ENCODE measurements at regions not wholly inside any gene's neighbourhood (a gene's known extent, or its start where the extent isn't known, plus 50 kb on each side); places are given as distances from the start of the nearest gene placed in this dataset.
"Not testable (repeated sequence)": the region's sequence is repeated elsewhere in the genome, so short reads cannot be mapped to it uniquely, and the experiment has no call there.

DNA sequence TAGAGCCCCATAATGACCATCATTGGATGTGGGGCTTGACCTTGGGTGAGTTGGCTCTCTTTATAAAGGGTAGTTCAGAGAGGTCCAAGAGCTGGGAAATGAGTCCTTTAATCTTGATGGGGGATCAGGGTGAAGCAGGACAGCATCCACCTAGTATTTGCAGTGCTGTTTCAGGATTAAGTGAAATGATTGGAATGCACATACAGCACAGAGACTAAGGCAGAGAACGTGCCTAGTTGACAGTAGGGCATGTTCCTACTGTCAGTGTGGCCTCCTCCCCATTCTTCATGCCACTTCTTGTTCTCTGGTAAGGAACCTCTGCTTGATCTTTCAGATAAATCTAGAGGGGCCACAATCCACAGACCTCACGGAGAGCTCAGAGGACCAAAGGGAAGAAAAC lies 78.9 kb downstream of the TRIM43 start:
- TF ChIP-seq CTCF (IDR thresholded peaks at IDR 0.05; ENCODE audit: borderline replicate concordance, control extremely low read depth, extremely low read depth, insufficient read depth, missing control alignments) = no peak
- in situ Hi-C loops (cut with MboI; ENCODE audit: low sequenced_read_pairs, unreplicated experiment) = no loop called here
- no peak for DNase-seq (ENCODE audit: low spot score)

DNA sequence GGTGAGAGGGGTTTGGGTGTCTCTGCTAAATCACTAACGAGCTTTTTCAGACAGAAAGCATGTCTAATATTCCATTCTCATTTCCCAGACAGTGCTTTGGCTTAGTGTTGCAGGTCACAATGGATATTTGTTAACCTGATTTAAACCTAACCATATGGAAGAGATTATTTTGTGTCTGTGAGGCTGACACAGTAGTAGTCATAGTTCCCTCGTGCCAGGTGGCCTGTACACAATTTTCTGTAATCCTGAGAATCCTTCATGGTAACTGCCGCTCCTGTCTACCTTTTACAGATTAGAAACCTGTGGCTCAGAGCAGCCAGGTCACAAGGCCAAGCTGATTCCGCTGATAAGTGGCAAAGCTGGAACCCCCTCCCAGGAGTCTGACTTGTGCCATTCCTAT lies 79.4 kb downstream of the TRIM43 start:
- DNase-seq (ENCODE audit: low spot score); in situ Hi-C loops (cut with MboI; ENCODE audit: low sequenced_read_pairs, unreplicated experiment): not testable (repeated sequence)

DNA sequence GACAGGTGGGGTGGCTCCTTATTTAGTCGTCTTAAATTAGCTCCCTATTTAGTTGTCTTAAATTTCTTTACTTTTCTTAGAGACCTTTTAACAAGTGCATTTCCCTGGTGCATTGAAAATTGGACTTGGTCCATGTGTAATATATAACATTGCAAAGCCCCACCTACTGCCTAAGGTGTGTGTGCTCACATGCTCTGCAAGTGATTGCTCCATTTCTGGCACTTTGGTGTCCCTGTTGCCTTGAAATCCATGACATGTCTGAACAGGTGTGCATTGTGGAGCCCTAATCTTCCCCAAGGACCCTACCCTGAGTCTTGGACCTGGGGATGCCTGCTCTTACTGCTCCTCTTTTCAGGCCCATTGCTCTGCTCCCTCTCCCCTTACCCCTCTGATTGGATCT lies 80.2 kb downstream of the TRIM43 start:
- DNase-seq (ENCODE audit: low spot score); in situ Hi-C loops (cut with MboI; ENCODE audit: low sequenced_read_pairs, unreplicated experiment): not testable (repeated sequence)

- DNase-seq (ENCODE audit: low spot score); in situ Hi-C loops (cut with MboI; ENCODE audit: low sequenced_read_pairs, unreplicated experiment): not testable (repeated sequence)
Observed at GRCh38 chr2:95672500-95672899, 80.7 kb downstream of the TRIM43 start.

- no peak for TF ChIP-seq CTCF (IDR thresholded peaks at IDR 0.05; ENCODE audit: borderline replicate concordance, control extremely low read depth, extremely low read depth, insufficient read depth, missing control alignments)
- DNase-seq (ENCODE audit: low spot score) = no peak
- in situ Hi-C loops (cut with MboI; ENCODE audit: low sequenced_read_pairs, unreplicated experiment) = no loop called here
Observed at GRCh38 chr2:95674186-95674585, 82.4 kb downstream of the TRIM43 start.

DNA sequence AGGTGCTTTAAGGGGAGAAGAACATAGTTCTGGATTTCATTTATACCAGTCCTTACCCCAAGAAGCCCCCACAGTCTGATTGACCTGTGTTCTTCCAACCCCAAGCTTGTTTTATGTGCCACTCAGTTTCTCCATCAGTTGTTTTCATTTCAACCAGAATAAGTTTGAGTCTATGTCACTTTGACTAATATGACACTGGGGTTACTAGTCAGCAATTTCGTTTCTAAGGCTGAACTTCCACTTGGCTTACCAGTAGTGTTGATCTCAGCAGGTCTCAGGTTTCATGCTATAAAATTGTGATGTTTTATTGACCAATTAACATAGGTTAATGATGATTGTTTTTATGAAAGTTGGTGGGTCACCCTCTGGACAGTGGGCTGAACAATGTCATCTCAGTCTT lies 84.8 kb downstream of the TRIM43 start:
- DNase-seq (ENCODE audit: low spot score); in situ Hi-C loops (cut with MboI; ENCODE audit: low sequenced_read_pairs, unreplicated experiment): not testable (repeated sequence)

GRCh38 chr2:95677346-95677745 lies 85.5 kb downstream of the TRIM43 start:
- in situ Hi-C loops (cut with MboI; ENCODE audit: low sequenced_read_pairs, unreplicated experiment) = no loop called here
- no peak for DNase-seq (ENCODE audit: low spot score)
- TF ChIP-seq CTCF (IDR thresholded peaks at IDR 0.05; ENCODE audit: borderline replicate concordance, control extremely low read depth, extremely low read depth, insufficient read depth, missing control alignments) = no peak

GRCh38 chr2:95677833-95678232 lies 86.0 kb downstream of the TRIM43 start:
- in situ Hi-C loops (cut with MboI; ENCODE audit: low sequenced_read_pairs, unreplicated experiment); DNase-seq (ENCODE audit: low spot score): not testable (repeated sequence)

DNA sequence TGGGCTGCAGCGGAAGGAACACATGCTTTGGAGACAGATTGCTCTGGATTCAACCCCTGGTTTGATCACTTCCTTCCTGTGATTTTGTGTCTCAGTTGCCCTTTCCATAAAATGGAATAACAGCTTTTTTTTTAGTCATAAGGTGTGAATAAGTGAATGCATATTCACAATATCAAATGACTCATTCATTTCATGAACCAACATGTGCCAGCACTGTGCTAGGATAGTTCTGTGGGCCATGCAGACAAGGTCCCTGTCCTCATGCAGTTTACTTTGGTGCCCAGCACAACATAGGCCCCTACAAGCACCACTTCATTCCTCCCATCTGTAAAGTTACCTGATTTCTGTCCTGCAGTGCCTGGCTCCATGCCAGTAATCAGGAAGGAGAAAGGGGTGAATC lies 89.4 kb downstream of the TRIM43 start:
- in situ Hi-C loops (cut with MboI; ENCODE audit: low sequenced_read_pairs, unreplicated experiment); DNase-seq (ENCODE audit: low spot score): not testable (repeated sequence)

DNA sequence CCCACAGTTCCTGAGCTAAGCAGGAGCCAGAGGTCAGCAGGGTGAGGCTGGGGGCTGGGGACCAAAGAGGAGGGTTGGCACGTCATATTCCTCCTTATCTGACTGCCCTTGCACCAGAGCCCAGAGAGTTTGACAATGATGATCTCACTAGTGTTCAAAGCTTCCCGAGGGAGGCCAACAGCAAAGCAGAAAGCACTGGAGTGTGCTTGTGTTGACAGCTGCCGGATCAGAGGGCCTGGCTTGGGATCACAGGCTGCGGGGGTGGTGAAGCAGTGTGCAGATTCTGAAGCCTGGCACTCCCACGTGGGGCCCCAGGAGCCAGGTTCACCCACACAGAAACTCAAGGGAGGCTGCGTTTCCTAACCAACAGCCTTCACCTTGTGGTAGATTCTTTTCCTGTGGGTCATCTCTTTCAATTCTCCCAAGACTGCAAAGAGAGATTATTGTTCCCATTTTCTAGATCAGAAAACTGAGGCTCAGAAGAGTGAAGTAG lies 89.8 kb downstream of the TRIM43 start:
- DNase-seq (ENCODE audit: low spot score); in situ Hi-C loops (cut with MboI; ENCODE audit: low sequenced_read_pairs, unreplicated experiment): not testable (repeated sequence)

GRCh38 chr2:95682889-95683517 lies 91.2 kb downstream of the TRIM43 start:
- DNase-seq (ENCODE audit: low spot score); in situ Hi-C loops (cut with MboI; ENCODE audit: low sequenced_read_pairs, unreplicated experiment): not testable (repeated sequence)
